PFSK-1 (cell line): ENCODE measurements at regions not wholly inside any gene's neighbourhood (a gene's known extent, or its start where the extent isn't known, plus 50 kb on each side); places are given as distances from the start of the nearest gene placed in this dataset.

Experiments used
- POLR2AphosphoS5 ChIP-seq: IDR thresholded peaks from 2 replicates; pipeline ENCODE4 v1.6.1; 2012; ENCODE audit warnings: low read depth, mild to moderate bottlenecking, control low read depth, low read length, moderate library complexity
- SIN3A ChIP-seq: IDR thresholded peaks from 2 replicates; pipeline ENCODE4 v1.6.1; 2012; ENCODE audit warnings: mild to moderate bottlenecking, low read length, moderate library complexity, borderline replicate concordance; ENCODE audit not compliant: insufficient read depth
- TAF1 ChIP-seq: IDR thresholded peaks from 2 replicates; pipeline ENCODE4 v1.6.1; 2012; ENCODE audit warnings: low read length, control low read depth, borderline replicate concordance; ENCODE audit not compliant: insufficient read depth

DNA sequence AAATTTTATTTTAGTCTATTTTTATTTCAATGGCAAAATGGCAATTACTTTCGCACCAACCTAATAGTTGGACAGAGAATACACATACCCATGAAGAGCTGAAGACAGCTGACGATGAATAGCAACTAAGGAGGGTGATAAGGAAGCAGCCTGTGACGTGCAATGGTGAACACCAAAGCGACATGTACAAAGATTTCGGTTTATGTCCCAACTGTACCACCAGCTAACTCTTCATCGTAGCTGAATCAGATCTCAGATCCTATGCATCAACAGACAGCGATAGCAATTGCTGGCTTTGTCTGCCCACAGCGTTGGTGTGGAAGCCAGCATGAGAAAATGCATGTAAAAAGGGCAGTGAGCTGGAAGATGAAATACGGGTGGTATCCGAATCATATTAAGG, 130.6 kb upstream of the ANKH start:
- TF ChIP-seq SIN3A = no peak
- TF ChIP-seq POLR2AphosphoS5 = no peak
- no peak for TF ChIP-seq TAF1
